22Rv1 (cell line): ENCODE measurements at regions not wholly inside any gene's neighbourhood (a gene's known extent, or its start where the extent isn't known, plus 50 kb on each side); places are given as distances from the start of the nearest gene placed in this dataset.

Experiments used
- ZFX ChIP-seq: fragments of 450-650 bp; IDR thresholded peaks from 2 replicates; pipeline ENCODE4 v1.6.1; 2017; ENCODE audit warnings: antibody characterized with exemption, borderline replicate concordance
- TF ChIP-seq, protein P1 (sequence below): fragments of 450-650 bp; IDR thresholded peaks from 2 replicates; pipeline ENCODE4 v1.5.1; 2017; ENCODE audit warnings: mild to moderate bottlenecking

DNA sequence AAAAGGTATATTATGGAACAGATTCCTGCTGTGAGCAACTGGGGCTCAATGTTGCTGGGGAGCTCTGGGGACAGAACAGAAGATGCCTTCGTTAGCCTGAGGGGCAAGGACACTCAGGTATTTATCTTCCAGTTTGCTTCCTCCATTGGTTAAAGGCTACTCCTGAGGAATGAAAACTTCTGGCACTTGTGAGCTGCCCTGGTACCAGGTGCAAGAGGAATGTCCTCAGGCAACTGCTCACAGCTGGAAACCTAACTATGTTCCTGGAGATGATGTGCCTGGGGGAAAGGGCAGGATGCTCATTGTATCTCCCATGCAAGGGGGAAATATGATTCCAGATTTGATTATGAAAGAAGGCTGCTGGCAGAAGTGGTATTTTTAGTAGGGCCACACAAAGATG lies 54.0 kb upstream of the BBX start:
- TF ChIP-seq, protein P1, sequence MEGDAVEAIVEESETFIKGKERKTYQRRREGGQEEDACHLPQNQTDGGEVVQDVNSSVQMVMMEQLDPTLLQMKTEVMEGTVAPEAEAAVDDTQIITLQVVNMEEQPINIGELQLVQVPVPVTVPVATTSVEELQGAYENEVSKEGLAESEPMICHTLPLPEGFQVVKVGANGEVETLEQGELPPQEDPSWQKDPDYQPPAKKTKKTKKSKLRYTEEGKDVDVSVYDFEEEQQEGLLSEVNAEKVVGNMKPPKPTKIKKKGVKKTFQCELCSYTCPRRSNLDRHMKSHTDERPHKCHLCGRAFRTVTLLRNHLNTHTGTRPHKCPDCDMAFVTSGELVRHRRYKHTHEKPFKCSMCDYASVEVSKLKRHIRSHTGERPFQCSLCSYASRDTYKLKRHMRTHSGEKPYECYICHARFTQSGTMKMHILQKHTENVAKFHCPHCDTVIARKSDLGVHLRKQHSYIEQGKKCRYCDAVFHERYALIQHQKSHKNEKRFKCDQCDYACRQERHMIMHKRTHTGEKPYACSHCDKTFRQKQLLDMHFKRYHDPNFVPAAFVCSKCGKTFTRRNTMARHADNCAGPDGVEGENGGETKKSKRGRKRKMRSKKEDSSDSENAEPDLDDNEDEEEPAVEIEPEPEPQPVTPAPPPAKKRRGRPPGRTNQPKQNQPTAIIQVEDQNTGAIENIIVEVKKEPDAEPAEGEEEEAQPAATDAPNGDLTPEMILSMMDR = no peak
- TF ChIP-seq ZFX = no peak
